ENCODE measurements at regions not wholly inside any gene's neighbourhood (a gene's known extent, or its start where the extent isn't known, plus 50 kb on each side); places are given as distances from the start of the nearest gene placed in this dataset.
"Not testable (repeated sequence)": the region's sequence is repeated elsewhere in the genome, so short reads cannot be mapped to it uniquely, and the experiment has no call there.

- no peaks in the 10 kb centered on the region for H3K36me3 ChIP-seq (ENCODE audit: insufficient read depth, low read length)
- H3K9ac ChIP-seq (ENCODE audit: low read depth, low read length): no peak overlapping the region
- H3K9me3 ChIP-seq (ENCODE audit: control insufficient read depth, insufficient read depth, low read length): no peaks in the 10 kb centered on the region
- H3K4me1 ChIP-seq (ENCODE audit: insufficient read depth, low read length): no peaks in the 10 kb centered on the region
Observed at GRCh38 chr4:126647320-126647719, 985.4 kb upstream of the INTU start.

GRCh38 chr4:126647756-126648397, 984.9 kb upstream of the INTU start:
- no peaks in the 10 kb centered on the region for H3K36me3 ChIP-seq (ENCODE audit: insufficient read depth, low read length)
- no peaks in the 10 kb centered on the region for H3K9me3 ChIP-seq (ENCODE audit: control insufficient read depth, insufficient read depth, low read length)
- no peaks in the 10 kb centered on the region for H3K4me1 ChIP-seq (ENCODE audit: insufficient read depth, low read length)
- H3K9ac ChIP-seq (ENCODE audit: low read depth, low read length): no peak overlapping the region

- no peaks in the 10 kb centered on the region for H3K9me3 ChIP-seq (ENCODE audit: control insufficient read depth, insufficient read depth, low read length)
- no peaks in the 10 kb centered on the region for H3K4me1 ChIP-seq (ENCODE audit: insufficient read depth, low read length)
- no peaks in the 10 kb centered on the region for H3K36me3 ChIP-seq (ENCODE audit: insufficient read depth, low read length)
- no peak overlapping the region for H3K9ac ChIP-seq (ENCODE audit: low read depth, low read length)
Observed at GRCh38 chr4:126658411-126658810, 974.3 kb upstream of the INTU start.

- Histone ChIP-seq H3K36me3 (ENCODE audit: insufficient read depth, low read length) (no peaks in the 10 kb centered on the region), H3K9me3 (ENCODE audit: control insufficient read depth, insufficient read depth, low read length) (no peaks in the 10 kb centered on the region), H3K4me1 (ENCODE audit: insufficient read depth, low read length) (no peaks in the 10 kb centered on the region), H3K9ac (ENCODE audit: low read depth, low read length) (no peak overlapping the region)
Observed at GRCh38 chr4:126661194-126661593, 971.6 kb upstream of the INTU start.

- no peaks in the 10 kb centered on the region for H3K36me3 ChIP-seq (ENCODE audit: insufficient read depth, low read length)
- no peaks in the 10 kb centered on the region for H3K4me1 ChIP-seq (ENCODE audit: insufficient read depth, low read length)
- H3K9me3 ChIP-seq (ENCODE audit: control insufficient read depth, insufficient read depth, low read length): no peaks in the 10 kb centered on the region
- no peak overlapping the region for H3K9ac ChIP-seq (ENCODE audit: low read depth, low read length)
Observed at GRCh38 chr4:126664839-126665238, 967.9 kb upstream of the INTU start.

- not testable (repeated sequence) for H3K9me3 ChIP-seq (ENCODE audit: control insufficient read depth, insufficient read depth, low read length); H3K9ac ChIP-seq (ENCODE audit: low read depth, low read length)
Observed at GRCh38 chr4:126670038-126670437, 962.7 kb upstream of the INTU start.

GRCh38 chr4:126678618-126679017, 954.1 kb upstream of the INTU start:
- H3K4me1 ChIP-seq (ENCODE audit: insufficient read depth, low read length): no peaks in the 10 kb centered on the region
- H3K36me3 ChIP-seq (ENCODE audit: insufficient read depth, low read length): no peaks in the 10 kb centered on the region
- H3K9me3 ChIP-seq (ENCODE audit: control insufficient read depth, insufficient read depth, low read length): no peaks in the 10 kb centered on the region
- no peak overlapping the region for H3K9ac ChIP-seq (ENCODE audit: low read depth, low read length)

More at GRCh38 chr4:126670038-126670437, 962.7 kb upstream of the INTU start:
- H3K4me1 ChIP-seq (ENCODE audit: insufficient read depth, low read length); H3K36me3 ChIP-seq (ENCODE audit: insufficient read depth, low read length): not testable (repeated sequence)

- H3K4me1 ChIP-seq (ENCODE audit: insufficient read depth, low read length): no peaks in the 10 kb centered on the region
- H3K36me3 ChIP-seq (ENCODE audit: insufficient read depth, low read length): no peaks in the 10 kb centered on the region
Observed at GRCh38 chr4:126679303-126679702, 953.5 kb upstream of the INTU start.

GRCh38 chr4:126682250-126682649, 950.5 kb upstream of the INTU start:
- H3K4me1 ChIP-seq (ENCODE audit: insufficient read depth, low read length): no peaks in the 10 kb centered on the region
- H3K9ac ChIP-seq (ENCODE audit: low read depth, low read length): no peak overlapping the region
- H3K36me3 ChIP-seq (ENCODE audit: insufficient read depth, low read length): no peaks in the 10 kb centered on the region
- no peaks in the 10 kb centered on the region for H3K9me3 ChIP-seq (ENCODE audit: control insufficient read depth, insufficient read depth, low read length)

More at GRCh38 chr4:126679303-126679702, 953.5 kb upstream of the INTU start:
- Histone ChIP-seq H3K9me3 (ENCODE audit: control insufficient read depth, insufficient read depth, low read length) (no peaks in the 10 kb centered on the region), H3K9ac (ENCODE audit: low read depth, low read length) (no peak overlapping the region)

GRCh38 chr4:126686491-126686890, 946.3 kb upstream of the INTU start:
- H3K36me3 ChIP-seq (ENCODE audit: insufficient read depth, low read length): no peaks in the 10 kb centered on the region
- H3K9ac ChIP-seq (ENCODE audit: low read depth, low read length): no peak overlapping the region
- no peaks in the 10 kb centered on the region for H3K9me3 ChIP-seq (ENCODE audit: control insufficient read depth, insufficient read depth, low read length)

GRCh38 chr4:126687655-126688358, 945.0 kb upstream of the INTU start:
- Histone ChIP-seq H3K9ac (ENCODE audit: low read depth, low read length) (no peak overlapping the region), H3K9me3 (ENCODE audit: control insufficient read depth, insufficient read depth, low read length) (no peaks in the 10 kb centered on the region), H3K4me1 (ENCODE audit: insufficient read depth, low read length) (no peaks in the 10 kb centered on the region), H3K36me3 (ENCODE audit: insufficient read depth, low read length) (no peaks in the 10 kb centered on the region)

More at GRCh38 chr4:126686491-126686890, 946.3 kb upstream of the INTU start:
- no peaks in the 10 kb centered on the region for H3K4me1 ChIP-seq (ENCODE audit: insufficient read depth, low read length)

GRCh38 chr4:126691797-126692196, 941.0 kb upstream of the INTU start:
- Histone ChIP-seq H3K36me3 (ENCODE audit: insufficient read depth, low read length) (no peaks in the 10 kb centered on the region), H3K9ac (ENCODE audit: low read depth, low read length) (no peak overlapping the region), H3K9me3 (ENCODE audit: control insufficient read depth, insufficient read depth, low read length) (no peaks in the 10 kb centered on the region), H3K4me1 (ENCODE audit: insufficient read depth, low read length) (no peaks in the 10 kb centered on the region)

GRCh38 chr4:126697748-126698147, 935.0 kb upstream of the INTU start:
- H3K9me3 ChIP-seq (ENCODE audit: control insufficient read depth, insufficient read depth, low read length): no peaks in the 10 kb centered on the region
- H3K36me3 ChIP-seq (ENCODE audit: insufficient read depth, low read length): no peaks in the 10 kb centered on the region
- H3K4me1 ChIP-seq (ENCODE audit: insufficient read depth, low read length): no peaks in the 10 kb centered on the region
- H3K9ac ChIP-seq (ENCODE audit: low read depth, low read length): no peak overlapping the region

- H3K9ac ChIP-seq (ENCODE audit: low read depth, low read length): no peak overlapping the region
- H3K9me3 ChIP-seq (ENCODE audit: control insufficient read depth, insufficient read depth, low read length): no peaks in the 10 kb centered on the region
- H3K36me3 ChIP-seq (ENCODE audit: insufficient read depth, low read length): no peaks in the 10 kb centered on the region
- no peaks in the 10 kb centered on the region for H3K4me1 ChIP-seq (ENCODE audit: insufficient read depth, low read length)
Observed at GRCh38 chr4:126698224-126698623, 934.5 kb upstream of the INTU start.

GRCh38 chr4:126701756-126702155, 931.0 kb upstream of the INTU start:
- no peaks in the 10 kb centered on the region for H3K4me1 ChIP-seq (ENCODE audit: insufficient read depth, low read length)
- no peaks in the 10 kb centered on the region for H3K9me3 ChIP-seq (ENCODE audit: control insufficient read depth, insufficient read depth, low read length)
- H3K36me3 ChIP-seq (ENCODE audit: insufficient read depth, low read length): no peaks in the 10 kb centered on the region
- no peak overlapping the region for H3K9ac ChIP-seq (ENCODE audit: low read depth, low read length)

All from ES-I3 (cell line).